H9 (cell line): ENCODE measurements at regions not wholly inside any gene's neighbourhood (a gene's known extent, or its start where the extent isn't known, plus 50 kb on each side); places are given as distances from the start of the nearest gene placed in this dataset.

Experiments used
- DNase-seq: peaks from one replicate; pipeline ENCODE4 v3.0.0-alpha.2; 2017
- H2AFZ ChIP-seq: one replicate; pipeline ENCODE4 v1.6.1; 2013; ENCODE audit warnings: mild to moderate bottlenecking, low read length, control low read depth, moderate library complexity
- H2AK5ac ChIP-seq: 2 replicates; pipeline ENCODE4 v1.6.1; 2013; ENCODE audit warnings: low read length, control low read depth, mixed read lengths; ENCODE audit not compliant: insufficient read length
- H2BK120ac ChIP-seq: one replicate; pipeline ENCODE4 v1.6.1; 2013; ENCODE audit warnings: low read depth, mild to moderate bottlenecking, low read length, control low read depth, inconsistent platforms; ENCODE audit not compliant: poor library complexity, severe bottlenecking
- H2BK12ac ChIP-seq: 2 replicates; pipeline ENCODE4 v1.6.1; 2013; ENCODE audit warnings: low read length, control low read depth, mixed read lengths, low read depth; ENCODE audit not compliant: insufficient read length
- H2BK15ac ChIP-seq: 2 replicates; pipeline ENCODE4 v1.6.1; 2013; ENCODE audit warnings: low read depth, low read length, control low read depth
- H2BK20ac ChIP-seq: one replicate; pipeline ENCODE4 v1.6.1; 2013; ENCODE audit warnings: low read depth, mild to moderate bottlenecking, low read length, control low read depth, inconsistent platforms; ENCODE audit not compliant: poor library complexity, severe bottlenecking
- H2BK5ac ChIP-seq: 2 replicates; pipeline ENCODE4 v1.6.1; 2013; ENCODE audit warnings: low read length, control low read depth, mixed read lengths; ENCODE audit not compliant: insufficient read length
- H3K14ac ChIP-seq: 2 replicates; pipeline ENCODE4 v1.6.1; 2013; ENCODE audit warnings: low read length, control low read depth; ENCODE audit not compliant: insufficient read depth
- H3K18ac ChIP-seq: 2 replicates; pipeline ENCODE4 v1.6.1; 2013; ENCODE audit warnings: low read depth, mild to moderate bottlenecking, mixed read lengths, low read length, control low read depth; ENCODE audit not compliant: insufficient read length
- H3K23ac ChIP-seq: 2 replicates; pipeline ENCODE4 v1.6.1; 2013; ENCODE audit warnings: low read length, control low read depth, mixed read lengths, low read depth; ENCODE audit not compliant: insufficient read length
- H3K23me2 ChIP-seq: 2 replicates; pipeline ENCODE4 v1.6.1; 2013; ENCODE audit warnings: low read depth, mild to moderate bottlenecking, mixed read lengths, low read length, control low read depth; ENCODE audit not compliant: insufficient read length, poor library complexity, severe bottlenecking
- H3K27ac ChIP-seq: 2 replicates; pipeline ENCODE4 v1.5.1; 2013; ENCODE audit warnings: low read length, control low read depth, mixed read lengths, low read depth; ENCODE audit not compliant: insufficient read length
- H3K27me3 ChIP-seq: 2 replicates; pipeline ENCODE4 v1.6.1; 2013; ENCODE audit warnings: low read length, control low read depth, inconsistent platforms; ENCODE audit not compliant: insufficient read depth
- H3K4ac ChIP-seq: 2 replicates; pipeline ENCODE4 v1.6.1; 2013; ENCODE audit warnings: low read depth, mild to moderate bottlenecking, control low read depth, inconsistent platforms, low read length, moderate library complexity
- H3K4me1 ChIP-seq: 2 replicates; pipeline ENCODE4 v1.6.1; 2013; ENCODE audit warnings: low read length, control low read depth, inconsistent platforms; ENCODE audit not compliant: insufficient read depth
- H3K4me2 ChIP-seq: 2 replicates; pipeline ENCODE4 v1.6.1; 2013; ENCODE audit warnings: low read length, control low read depth, mixed read lengths; ENCODE audit not compliant: insufficient read length, insufficient read depth
- H3K56ac ChIP-seq: 2 replicates; pipeline ENCODE4 v1.6.1; 2013; ENCODE audit warnings: low read depth, mild to moderate bottlenecking, mixed read lengths, low read length, control low read depth; ENCODE audit not compliant: insufficient read length
- H3K79me1 ChIP-seq: 2 replicates; pipeline ENCODE4 v1.6.1; 2013; ENCODE audit warnings: low read depth, mild to moderate bottlenecking, moderate library complexity, low read length, control low read depth, inconsistent platforms; ENCODE audit not compliant: insufficient read depth, poor library complexity, severe bottlenecking
- H3K79me2 ChIP-seq: 2 replicates; pipeline ENCODE4 v1.6.1; 2013; ENCODE audit warnings: low read length, control low read depth, inconsistent platforms; ENCODE audit not compliant: insufficient read depth
- H3K9ac ChIP-seq: 2 replicates; pipeline ENCODE4 v1.6.1; 2013; ENCODE audit warnings: low read length, control low read depth, mixed read lengths; ENCODE audit not compliant: insufficient read length; ENCODE audit errors: extremely low read depth
- H3K9me3 ChIP-seq: one replicate; pipeline ENCODE4 v1.6.1; 2013; ENCODE audit warnings: low read depth, low read length, inconsistent platforms; ENCODE audit not compliant: control insufficient read depth
- H3T11ph ChIP-seq: one replicate; pipeline ENCODE4 v1.6.1; 2013; ENCODE audit warnings: mild to moderate bottlenecking, low read length, control low read depth, inconsistent platforms
- H4K20me1 ChIP-seq: one replicate; pipeline ENCODE4 v1.6.1; 2013; ENCODE audit not compliant: control insufficient read depth, insufficient read length, insufficient read depth
- H4K5ac ChIP-seq: 2 replicates; pipeline ENCODE4 v1.6.1; 2013; ENCODE audit warnings: low read depth, mild to moderate bottlenecking, mixed read lengths, low read length, control low read depth; ENCODE audit not compliant: insufficient read length
- H4K8ac ChIP-seq: replicated peaks from 2 replicates; pipeline ENCODE4 v1.6.1; 2013; ENCODE audit warnings: low read length, control low read depth, mixed read lengths, low read depth; ENCODE audit not compliant: insufficient read length
- H4K91ac ChIP-seq: 2 replicates; pipeline ENCODE4 v1.6.1; 2013; ENCODE audit warnings: low read depth, mild to moderate bottlenecking, moderate library complexity, mixed read lengths, low read length, control low read depth; ENCODE audit not compliant: insufficient read length
- H3K27ac Mint-ChIP-seq, 3 experiments: 2 replicates in 2 of 3; 3 replicates in 1 of 3; pipeline ENCODE4 v1.8.0; 2020 to 2021; ENCODE audit warnings: mixed read lengths in 3 of 3, mild to moderate bottlenecking in 1 of 3, moderate library complexity in 1 of 3
- H3K27me3 Mint-ChIP-seq: 2 replicates; pipeline ENCODE4 v1.8.0; 2021; ENCODE audit warnings: low read depth, mild to moderate bottlenecking, moderate library complexity, mixed read lengths
- H3K36me3 Mint-ChIP-seq, 3 experiments: 2 replicates in 2 of 3; 3 replicates in 1 of 3; pipeline ENCODE4 v1.8.0; 2020 to 2021; ENCODE audit warnings: low read depth in 3 of 3, mixed read lengths in 3 of 3; ENCODE audit not compliant: insufficient read depth in 1 of 3
- H3K4me1 Mint-ChIP-seq, 2 experiments: 2 replicates each; pipeline ENCODE4 v1.8.0; 2020; ENCODE audit warnings: mixed read lengths in 2 of 2
- H3K4me3 Mint-ChIP-seq, 2 experiments: 2 replicates in 1 of 2; 3 replicates in 1 of 2; pipeline ENCODE4 v1.8.0; 2020 to 2021; ENCODE audit warnings: mild to moderate bottlenecking in 2 of 2, mixed read lengths in 2 of 2, moderate library complexity in 1 of 2
- H3K9me3 Mint-ChIP-seq, 2 experiments: 2 replicates in 1 of 2; 3 replicates in 1 of 2; pipeline ENCODE4 v1.8.0; 2020; ENCODE audit warnings: mild to moderate bottlenecking in 2 of 2, mixed read lengths in 2 of 2, moderate library complexity in 1 of 2
- CTCF ChIP-seq: fragments of 200-600 bp; sonication (generic); conservative IDR thresholded peaks from 3 replicates; pipeline ENCODE4 v1.8.0; 2021; ENCODE audit warnings: antibody characterized with exemption, mild to moderate bottlenecking

GRCh38 chr2:41344529-41344928 lies 703.3 kb upstream of the PKDCC start:
- Histone ChIP-seq H2BK20ac (no peak overlapping the region), H3K27me3 (no peaks in the 10 kb centered on the region), H3T11ph (no peak overlapping the region), H3K9ac (no peak overlapping the region), H4K8ac (no peak overlapping the region), H2BK120ac (no peak overlapping the region), H3K56ac (no peak overlapping the region), H3K79me1 (no peaks in the 10 kb centered on the region), H2AK5ac (no peak overlapping the region), H4K5ac (no peak overlapping the region), H3K4me1 (no peaks in the 10 kb centered on the region), H4K91ac (no peak overlapping the region), H2BK12ac (no peak overlapping the region), H3K18ac (no peak overlapping the region), H4K20me1 (no peaks in the 10 kb centered on the region), H3K23me2 (no peaks in the 10 kb centered on the region), H3K27ac (no peak overlapping the region), H3K23ac (no peak overlapping the region), H3K4ac (no peak overlapping the region), H3K14ac (no peak overlapping the region), H2AFZ (no peak overlapping the region), H2BK15ac (no peak overlapping the region), H3K4me2 (no peak overlapping the region), H3K9me3 (no peaks in the 10 kb centered on the region), H2BK5ac (no peak overlapping the region), H3K79me2 (no peaks in the 10 kb centered on the region)
- TF ChIP-seq CTCF, result no peak
- Mint-ChIP-seq H3K9me3 (no peaks in the 10 kb centered on the region), H3K27me3 (no peaks in the 10 kb centered on the region), H3K4me1 (peaks cover 0 to 4% of the 10 kb centered on the region in 2 experiments; a peak in 1 of 4 replicates), H3K36me3 (no peaks in the 10 kb centered on the region), H3K4me3 (no peak overlapping the region), H3K27ac (no peak overlapping the region)
- no peak for DNase-seq
